Caco-2 (cell line): ENCODE measurements at regions not wholly inside any gene's neighbourhood (a gene's known extent, or its start where the extent isn't known, plus 50 kb on each side); places are given as distances from the start of the nearest gene placed in this dataset.

ENCODE experiments used
- BruUV-seq: library from RNA; stranded (reverse); fragments of 400-500 nt; replicated peaks from 2 replicates; lab custom pipeline; 2021; lab: Mats Ljungman, UMichigan
- CTCF ChIA-PET: fragments of 300-600 bp; sonication (Branson Sonifier 250); formaldehyde crosslinking; loops from one replicate; lab custom pipeline; 2022; ENCODE audit warnings: antibody characterized with exemption; lab: Charles Lee
- POLR2A ChIA-PET: fragments of 300-600 bp; sonication (Branson Sonifier 250); formaldehyde crosslinking; loops from one replicate; lab custom pipeline; 2022; ENCODE audit warnings: antibody characterized with exemption; lab: Charles Lee
- DNase-seq, 2 experiments: peaks; one replicate each; pipeline versions ENCODE4 v3.0.0 to v3.0.0-alpha.2; 2020 to 2022
- H3K27me3 ChIP-seq: replicated peaks from 2 replicates; pipeline ENCODE4 v1.6.0; 2011; ENCODE audit warnings: low read length; ENCODE audit not compliant: control insufficient read depth, insufficient read depth
- H3K36me3 ChIP-seq: 2 replicates; pipeline ENCODE4 v1.5.1; 2011; ENCODE audit warnings: low read length; ENCODE audit not compliant: control insufficient read depth, insufficient read depth
- H3K4me1 ChIP-seq: fragments of 250-450 bp; sonication (Bioruptor Pico); 2 replicates; pipeline ENCODE4 v1.5.1; 2020; ENCODE audit warnings: mild to moderate bottlenecking
- H3K4me3 ChIP-seq: 2 replicates; pipeline ENCODE4 v1.5.1; 2011; ENCODE audit warnings: low read depth, mild to moderate bottlenecking, control low read depth, low read length
- H3K9me3 ChIP-seq: fragments of 250-450 bp; sonication (Bioruptor Pico); 2 replicates; pipeline ENCODE4 v1.5.1; 2020; ENCODE audit warnings: mild to moderate bottlenecking, moderate library complexity
- H3K27ac Mint-ChIP-seq: one replicate; pipeline ENCODE4 v1.8.0; 2022; ENCODE audit warnings: mixed read lengths; ENCODE audit not compliant: unreplicated experiment
- H3K27me3 Mint-ChIP-seq: one replicate; pipeline ENCODE4 v1.8.0; 2022; ENCODE audit warnings: mixed read lengths; ENCODE audit not compliant: insufficient read depth, unreplicated experiment
- H3K36me3 Mint-ChIP-seq: one replicate; pipeline ENCODE4 v1.8.0; 2022; ENCODE audit warnings: mild to moderate bottlenecking, mixed read lengths; ENCODE audit not compliant: insufficient read depth, unreplicated experiment
- H3K4me1 Mint-ChIP-seq: one replicate; pipeline ENCODE4 v1.8.0; 2022; ENCODE audit warnings: low read depth, mixed read lengths; ENCODE audit not compliant: unreplicated experiment
- H3K4me3 Mint-ChIP-seq: one replicate; pipeline ENCODE4 v1.8.0; 2022; ENCODE audit warnings: mild to moderate bottlenecking, moderate library complexity, mixed read lengths; ENCODE audit not compliant: unreplicated experiment
- H3K9me3 Mint-ChIP-seq: one replicate; pipeline ENCODE4 v1.8.0; 2022; ENCODE audit warnings: mixed read lengths; ENCODE audit not compliant: unreplicated experiment
- intact Hi-C: fragments of 100-400 bp; cut with micrococcal nuclease; formaldehyde crosslinking; loops from one replicate; pipeline ENCODE4 v1.10.0; 2022; ENCODE audit not compliant: unreplicated experiment
- TF ChIP-seq, protein P1 (sequence below), 2 experiments: fragments of 200-600 bp in 1 of 2; IDR thresholded peaks; 1 replicate in 1 of 2; 2 replicates in 1 of 2; pipeline versions ENCODE4 v1.5.1 to v1.8.0; 2011 to 2022; ENCODE audit warnings: antibody characterized with exemption in 1 of 2, control low read depth in 1 of 2, inconsistent platforms in 1 of 2, low read depth in 1 of 2, low read length in 1 of 2, mild to moderate bottlenecking in 1 of 2, moderate library complexity in 1 of 2; ENCODE audit not compliant: insufficient read depth in 1 of 2, severe bottlenecking in 1 of 2, unreplicated experiment in 1 of 2

DNA sequence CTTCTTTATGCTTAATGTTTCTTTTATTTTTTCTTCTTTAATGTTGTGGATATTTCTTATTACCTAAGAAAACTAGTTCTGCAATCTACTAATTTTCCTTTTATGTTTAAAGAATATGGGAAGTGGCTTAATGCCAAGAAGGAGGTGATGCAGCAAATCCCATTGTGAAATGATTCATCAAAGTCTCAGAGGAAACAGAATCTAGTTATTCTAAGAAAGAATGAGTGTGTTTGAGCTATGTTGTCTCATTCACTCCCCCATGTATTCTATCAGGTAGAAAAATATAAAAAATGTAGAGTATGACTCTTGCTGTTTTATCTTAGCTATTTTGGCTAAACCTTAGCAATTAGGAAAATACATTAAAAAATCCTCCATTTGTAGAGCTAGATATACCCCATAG, 659.9 kb upstream of the RGS18 start:
- Mint-ChIP-seq H3K36me3 (no peaks in the 10 kb centered on the region), H3K9me3 (no peaks in the 10 kb centered on the region), H3K27ac (no peak overlapping the region), H3K4me3 (no peak overlapping the region), H3K27me3 (no peaks in the 10 kb centered on the region), H3K4me1 (no peaks in the 10 kb centered on the region)
- no peak for DNase-seq
- H3K27me3 ChIP-seq: no peaks in the 10 kb centered on the region
- H3K9me3 ChIP-seq: no peaks in the 10 kb centered on the region
- intact Hi-C loops: no loop called here
- TF ChIP-seq, protein P1, sequence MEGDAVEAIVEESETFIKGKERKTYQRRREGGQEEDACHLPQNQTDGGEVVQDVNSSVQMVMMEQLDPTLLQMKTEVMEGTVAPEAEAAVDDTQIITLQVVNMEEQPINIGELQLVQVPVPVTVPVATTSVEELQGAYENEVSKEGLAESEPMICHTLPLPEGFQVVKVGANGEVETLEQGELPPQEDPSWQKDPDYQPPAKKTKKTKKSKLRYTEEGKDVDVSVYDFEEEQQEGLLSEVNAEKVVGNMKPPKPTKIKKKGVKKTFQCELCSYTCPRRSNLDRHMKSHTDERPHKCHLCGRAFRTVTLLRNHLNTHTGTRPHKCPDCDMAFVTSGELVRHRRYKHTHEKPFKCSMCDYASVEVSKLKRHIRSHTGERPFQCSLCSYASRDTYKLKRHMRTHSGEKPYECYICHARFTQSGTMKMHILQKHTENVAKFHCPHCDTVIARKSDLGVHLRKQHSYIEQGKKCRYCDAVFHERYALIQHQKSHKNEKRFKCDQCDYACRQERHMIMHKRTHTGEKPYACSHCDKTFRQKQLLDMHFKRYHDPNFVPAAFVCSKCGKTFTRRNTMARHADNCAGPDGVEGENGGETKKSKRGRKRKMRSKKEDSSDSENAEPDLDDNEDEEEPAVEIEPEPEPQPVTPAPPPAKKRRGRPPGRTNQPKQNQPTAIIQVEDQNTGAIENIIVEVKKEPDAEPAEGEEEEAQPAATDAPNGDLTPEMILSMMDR (IDR thresholded peaks at IDR 0.05; ENCODE audit: insufficient read depth in 1 of 2, low read depth in 1 of 2, low read length in 1 of 2, severe bottlenecking in 1 of 2, unreplicated experiment in 1 of 2): no peak
- no peak overlapping the region for H3K4me3 ChIP-seq
- H3K4me1 ChIP-seq: no peaks in the 10 kb centered on the region
- ChIA-PET POLR2A (no interaction called here), CTCF (no interaction called here)
- BruUV-seq: no TSS peak
- no peaks in the 10 kb centered on the region for H3K36me3 ChIP-seq

DNA sequence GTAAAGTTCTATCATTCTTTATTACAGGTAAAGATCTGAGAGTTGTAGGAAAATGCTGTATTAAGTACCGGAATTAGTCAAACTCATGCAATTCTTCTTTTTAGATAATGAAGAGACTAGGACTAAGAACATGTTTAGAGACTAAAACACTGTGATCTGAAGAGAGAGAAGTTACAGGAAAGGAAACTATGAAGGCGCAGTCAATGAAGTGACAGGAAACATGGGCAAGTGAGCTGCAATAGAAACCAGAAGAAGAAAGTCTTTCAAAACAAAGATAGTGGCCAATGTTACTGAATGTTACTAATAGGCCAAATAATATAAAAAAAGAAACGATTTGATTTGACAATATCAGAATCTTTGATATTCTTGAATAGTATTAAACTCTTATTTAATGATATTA, 659.4 kb upstream of the RGS18 start:
- Histone ChIP-seq H3K36me3 (no peaks in the 10 kb centered on the region), H3K27me3 (no peaks in the 10 kb centered on the region), H3K4me1 (no peaks in the 10 kb centered on the region), H3K4me3 (no peak overlapping the region), H3K9me3 (no peaks in the 10 kb centered on the region)
- no peaks in the 10 kb centered on the region for H3K9me3 Mint-ChIP-seq
- no peak for DNase-seq
- no peaks in the 10 kb centered on the region for H3K36me3 Mint-ChIP-seq
- H3K4me1 Mint-ChIP-seq: no peaks in the 10 kb centered on the region
- TF ChIP-seq, protein P1 (IDR thresholded peaks at IDR 0.05; ENCODE audit: insufficient read depth in 1 of 2, low read depth in 1 of 2, low read length in 1 of 2, severe bottlenecking in 1 of 2, unreplicated experiment in 1 of 2): no peak
- ChIA-PET CTCF (no interaction called here), POLR2A (no interaction called here)
- no TSS peak for BruUV-seq
- intact Hi-C loops: no loop called here
- H3K4me3 Mint-ChIP-seq: no peak overlapping the region
- H3K27me3 Mint-ChIP-seq: no peaks in the 10 kb centered on the region
- H3K27ac Mint-ChIP-seq: no peak overlapping the region

- Mint-ChIP-seq H3K9me3 (peaks cover 8% of the 10 kb centered on the region), H3K4me3 (no peak overlapping the region), H3K36me3 (no peaks in the 10 kb centered on the region), H3K27me3 (no peaks in the 10 kb centered on the region), H3K4me1 (no peaks in the 10 kb centered on the region), H3K27ac (no peak overlapping the region)
- CTCF ChIA-PET: no interaction called here
- POLR2A ChIA-PET: no interaction called here
- no peaks in the 10 kb centered on the region for H3K36me3 ChIP-seq
- intact Hi-C loops: no loop called here
- no peaks in the 10 kb centered on the region for H3K4me1 ChIP-seq
- no peaks in the 10 kb centered on the region for H3K9me3 ChIP-seq
- TF ChIP-seq, protein P1 (IDR thresholded peaks at IDR 0.05; ENCODE audit: insufficient read depth in 1 of 2, low read depth in 1 of 2, low read length in 1 of 2, severe bottlenecking in 1 of 2, unreplicated experiment in 1 of 2): no peak
- no TSS peak for BruUV-seq
- H3K4me3 ChIP-seq: no peak overlapping the region
- no peak for DNase-seq
- H3K27me3 ChIP-seq: no peaks in the 10 kb centered on the region
Measured at GRCh38 chr1:191504999-191505398, 653.3 kb upstream of the RGS18 start.
